Forelimb muscle (tissue), 1 donor: ENCODE measurements at regions not wholly inside any gene's neighbourhood (a gene's known extent, or its start where the extent isn't known, plus 50 kb on each side); places are given as distances from the start of the nearest gene placed in this dataset.
"Not testable (repeated sequence)": the region's sequence is repeated elsewhere in the genome, so short reads cannot be mapped to it uniquely, and the experiment has no call there.

ENCODE experiments used
- DNase-seq: peaks from one replicate; pipeline ENCODE4 v3.0.0-alpha.2; 2013; ENCODE audit warnings: low read depth

DNA sequence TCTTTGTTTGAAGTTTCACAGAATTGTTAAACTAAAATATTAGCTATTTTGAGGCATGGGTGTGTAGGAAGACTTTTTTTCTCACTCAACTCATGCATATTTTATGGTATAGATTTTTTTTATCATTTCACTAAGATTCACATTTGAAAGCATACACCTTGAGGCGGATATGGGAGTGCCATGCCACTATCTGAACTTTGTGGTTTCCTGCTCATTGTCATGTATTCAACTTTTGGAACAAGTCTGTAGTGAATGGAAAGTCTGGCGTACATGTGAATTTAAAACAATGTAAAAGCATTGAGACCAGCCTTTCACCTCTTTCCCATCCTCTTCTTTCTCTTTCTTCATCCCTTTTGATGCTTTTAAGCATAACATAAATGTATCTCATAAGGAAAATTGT lies 147.9 kb downstream of the TPBG start:
- no peak for DNase-seq

DNA sequence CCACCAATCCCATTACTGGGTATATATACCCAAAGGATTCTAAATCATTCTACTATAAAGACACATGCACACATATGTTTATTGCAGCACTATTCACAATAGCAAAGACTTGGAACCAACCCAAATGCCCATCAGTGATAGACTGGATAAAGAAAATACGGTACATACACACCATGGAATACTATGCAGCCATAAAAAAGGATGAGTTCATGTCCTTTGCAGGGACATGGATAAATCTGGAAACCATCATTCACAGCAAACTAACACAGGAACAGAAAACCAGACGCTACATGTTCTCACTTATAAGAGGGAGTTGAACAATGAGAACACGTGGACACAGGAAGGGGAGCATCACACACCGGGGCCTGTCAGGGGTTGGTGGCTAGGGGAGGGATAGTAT lies 154.3 kb downstream of the TPBG start:
- DNase-seq = not testable (repeated sequence)

DNA sequence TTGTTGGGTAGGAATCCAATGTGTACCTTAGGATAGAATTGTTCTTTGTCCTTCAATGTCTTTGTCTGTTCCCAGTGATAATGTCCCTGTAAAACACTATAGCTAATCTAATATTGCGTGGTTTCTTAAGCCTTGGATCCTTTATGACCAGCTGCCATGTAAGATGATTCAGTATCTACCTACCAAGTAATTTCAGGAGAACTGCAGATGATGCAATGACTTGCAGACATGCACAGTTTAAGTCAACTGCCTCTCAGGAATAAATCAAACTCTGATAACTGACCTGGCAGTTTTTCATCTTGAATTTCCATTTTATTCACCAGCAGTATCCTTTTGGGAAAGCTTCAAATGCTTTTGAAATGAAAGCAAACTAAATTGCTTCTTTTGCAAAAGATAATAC lies 157.8 kb downstream of the TPBG start:
- DNase-seq = no peak

DNA sequence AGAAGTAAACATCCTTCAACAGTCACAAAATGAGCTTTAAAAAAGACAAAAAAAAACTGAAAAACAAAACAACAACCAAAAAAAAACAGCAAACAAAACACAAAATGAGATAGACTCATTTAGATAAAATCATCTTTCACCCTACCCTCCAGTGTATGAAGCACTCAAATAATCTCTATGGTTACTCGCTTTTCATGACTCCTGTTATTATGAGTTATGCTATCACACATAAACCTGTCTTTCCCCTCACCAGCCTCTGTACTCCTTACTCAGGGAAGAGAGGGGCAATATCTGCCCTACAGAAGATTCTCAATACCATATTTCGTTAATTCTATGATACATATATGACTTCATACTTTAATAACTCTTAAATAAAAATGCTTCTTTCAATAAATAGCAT lies 158.2 kb downstream of the TPBG start:
- no peak for DNase-seq

DNA sequence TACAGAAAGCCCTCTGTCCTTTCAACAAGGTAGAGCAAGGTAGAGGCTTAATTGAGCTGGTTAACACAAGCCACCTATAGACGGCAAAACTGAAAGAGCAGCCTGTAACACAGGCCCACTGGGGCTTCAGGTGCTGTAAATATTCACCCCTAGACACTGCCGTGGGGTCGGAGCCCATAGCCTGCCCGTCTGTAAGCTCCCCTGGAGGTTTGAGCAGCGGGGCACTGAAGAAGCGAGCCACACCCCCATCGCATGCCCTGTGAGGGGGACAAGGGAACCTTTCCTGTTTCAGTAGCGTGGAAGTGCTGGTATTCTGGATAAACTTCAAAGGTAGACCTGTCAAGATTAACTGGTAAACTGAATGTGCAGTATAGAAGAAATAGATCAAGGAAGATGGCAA lies 160.4 kb downstream of the TPBG start:
- DNase-seq = no peak

DNA sequence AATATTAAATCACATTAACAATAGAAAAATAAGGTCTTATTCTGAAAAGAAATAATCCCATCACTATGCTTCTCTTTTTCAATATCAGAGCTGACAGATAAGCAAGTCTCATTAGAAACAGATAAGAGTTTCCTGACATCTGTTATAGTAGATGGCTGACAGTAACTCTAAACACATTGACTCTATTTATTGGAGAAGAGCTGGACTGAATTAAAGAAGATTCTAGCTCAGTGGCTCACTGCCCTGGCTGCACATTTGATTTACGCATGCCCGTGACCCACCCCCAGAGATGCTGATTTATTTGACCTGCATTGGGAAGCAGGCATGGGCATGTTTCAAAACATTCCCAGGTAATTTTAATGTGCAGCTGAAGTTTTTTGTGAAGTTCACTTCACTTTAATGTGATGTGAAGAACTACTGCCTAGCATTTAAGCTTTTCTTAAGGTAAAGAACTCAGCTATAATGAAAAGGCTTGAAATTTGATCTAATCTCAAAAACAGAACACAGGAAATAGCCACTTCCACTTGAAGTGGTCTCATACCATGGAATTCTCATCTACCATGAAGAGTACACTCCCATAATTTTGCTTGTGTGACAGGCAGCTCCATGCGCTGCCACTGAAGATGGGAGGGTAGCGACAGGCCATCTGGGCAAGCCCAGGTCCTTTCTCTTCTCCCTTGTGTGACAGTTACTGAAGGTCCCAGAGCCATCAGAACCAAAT lies 162.3 kb downstream of the TPBG start:
- no peak for DNase-seq

DNA sequence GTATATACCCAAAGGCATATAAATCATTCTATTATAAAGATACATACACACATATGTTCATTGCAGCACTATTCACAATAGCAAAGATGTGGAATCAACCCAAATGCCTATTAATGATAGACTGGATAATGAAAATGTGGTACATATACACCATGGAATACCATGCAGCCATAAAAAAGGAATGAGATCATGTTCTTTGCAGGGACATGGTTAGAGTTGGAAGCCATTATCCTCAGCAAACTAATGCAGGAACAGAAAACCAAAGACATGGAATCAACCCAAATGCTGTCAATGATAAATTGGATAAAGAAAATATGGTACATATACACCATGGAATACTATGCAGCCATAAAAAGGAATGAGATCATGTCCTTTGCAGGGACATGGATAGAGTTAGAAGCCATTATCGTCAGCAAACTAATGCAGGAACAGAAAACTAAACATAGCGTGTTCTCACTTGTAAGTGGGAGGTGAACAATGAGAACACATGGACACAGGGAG lies 166.4 kb downstream of the TPBG start:
- DNase-seq = not testable (repeated sequence)

DNA sequence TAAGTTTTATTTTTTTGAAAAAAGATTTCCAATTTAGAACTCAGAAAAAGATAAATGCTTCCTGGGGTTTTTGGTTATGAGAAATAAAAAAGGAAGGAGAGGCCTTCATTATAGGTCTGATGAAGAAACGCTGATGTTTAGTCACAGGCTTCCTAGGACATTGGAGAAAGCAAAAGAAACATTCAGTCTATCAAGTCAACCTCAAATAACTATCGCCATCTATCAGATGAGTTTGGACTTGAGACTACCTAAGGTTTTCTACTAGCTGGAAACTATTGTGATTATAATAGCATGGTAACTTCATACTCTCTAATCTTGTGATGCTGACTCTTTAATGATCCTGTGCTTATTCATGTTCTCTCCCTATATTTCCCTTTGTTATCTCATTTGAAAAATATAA lies 171.3 kb downstream of the TPBG start:
- DNase-seq = no peak

DNA sequence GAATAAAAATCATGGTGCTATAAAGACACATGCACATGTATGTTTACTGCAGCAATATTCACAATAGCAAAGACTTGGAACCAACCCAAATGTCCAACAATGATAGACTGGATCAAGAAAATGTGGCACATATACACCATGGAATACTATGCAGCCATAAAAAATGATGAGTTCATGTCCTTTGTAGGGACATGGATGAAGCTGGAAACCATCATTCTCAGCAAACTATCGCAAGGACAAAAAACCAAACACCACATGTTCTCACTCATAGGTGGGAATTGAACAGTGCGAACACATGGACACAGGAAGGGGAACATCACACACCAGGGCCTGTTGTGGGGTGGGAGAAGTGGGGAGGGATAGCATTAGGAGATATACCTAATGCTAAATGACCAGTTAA lies 185.9 kb downstream of the TPBG start:
- not testable (repeated sequence) for DNase-seq

DNA sequence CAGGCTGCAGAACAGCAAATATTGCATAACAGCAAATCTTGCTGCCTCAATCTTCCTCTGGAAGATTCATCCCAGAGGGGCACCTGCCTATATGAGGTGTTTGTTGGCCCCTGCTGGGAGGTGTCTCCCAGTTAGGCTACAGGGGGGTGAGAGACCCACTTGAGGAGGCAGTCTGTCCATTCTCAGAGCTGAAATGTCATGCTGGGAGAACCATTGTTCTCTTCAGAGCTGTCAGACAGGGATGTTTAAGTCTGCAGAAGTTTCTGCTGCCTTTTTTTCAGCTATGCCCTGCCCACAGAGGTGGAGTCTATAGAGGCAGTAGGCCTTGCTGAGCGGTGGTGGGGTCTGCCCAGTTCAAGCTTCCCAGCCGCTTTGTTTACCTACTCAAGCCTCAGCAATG lies 187.7 kb downstream of the TPBG start:
- not testable (repeated sequence) for DNase-seq

DNA sequence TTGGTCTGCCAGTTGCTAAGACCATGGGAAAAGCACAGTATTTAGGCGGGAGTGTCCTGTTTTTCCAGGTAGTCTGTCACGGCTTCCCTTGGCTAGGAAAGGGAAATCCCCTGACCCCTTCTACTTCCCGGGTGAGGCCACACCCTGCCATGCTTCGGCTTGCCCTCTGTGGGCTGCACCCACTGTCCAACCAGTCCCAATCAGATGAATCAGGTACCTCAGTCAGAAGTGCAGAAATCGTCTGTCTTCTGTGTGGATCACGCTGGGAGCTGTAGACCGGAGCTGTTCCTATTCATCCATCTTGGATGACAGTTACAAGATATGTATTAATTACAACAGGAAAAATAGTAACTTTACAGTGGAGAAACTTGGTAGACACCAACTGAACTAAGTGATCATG lies 188.2 kb downstream of the TPBG start:
- no peak for DNase-seq

DNA sequence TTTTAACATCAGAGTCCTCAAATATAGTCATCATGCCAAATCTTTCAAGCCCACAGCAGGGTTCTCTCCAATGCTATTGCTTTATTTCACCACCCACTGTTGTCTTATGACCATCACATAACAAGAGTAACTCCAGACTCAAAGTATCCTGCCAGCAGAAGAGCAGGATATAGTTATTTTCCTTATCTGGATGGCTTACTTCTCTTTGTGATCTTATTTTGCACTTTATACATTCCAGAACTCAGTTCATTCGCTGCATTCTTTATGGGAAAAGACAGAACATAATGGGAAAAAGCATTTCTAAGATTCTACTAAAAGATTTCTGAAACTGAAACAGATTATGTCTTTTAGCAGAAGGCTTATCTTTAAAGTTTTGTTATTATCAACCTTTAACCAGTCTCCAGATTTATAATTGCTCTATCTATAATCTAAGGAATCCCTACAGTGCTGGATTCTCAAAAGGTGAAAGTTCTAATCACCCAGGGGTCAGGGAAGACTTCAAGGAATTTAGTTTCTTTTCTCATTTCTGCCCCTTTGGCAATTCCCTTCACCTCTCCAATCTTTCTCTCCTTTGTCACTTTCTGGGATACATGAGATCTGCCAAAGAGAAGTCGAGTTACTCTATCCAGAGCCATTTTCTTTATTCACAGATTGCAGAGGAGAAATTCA lies 190.4 kb downstream of the TPBG start:
- DNase-seq = no peak

DNA sequence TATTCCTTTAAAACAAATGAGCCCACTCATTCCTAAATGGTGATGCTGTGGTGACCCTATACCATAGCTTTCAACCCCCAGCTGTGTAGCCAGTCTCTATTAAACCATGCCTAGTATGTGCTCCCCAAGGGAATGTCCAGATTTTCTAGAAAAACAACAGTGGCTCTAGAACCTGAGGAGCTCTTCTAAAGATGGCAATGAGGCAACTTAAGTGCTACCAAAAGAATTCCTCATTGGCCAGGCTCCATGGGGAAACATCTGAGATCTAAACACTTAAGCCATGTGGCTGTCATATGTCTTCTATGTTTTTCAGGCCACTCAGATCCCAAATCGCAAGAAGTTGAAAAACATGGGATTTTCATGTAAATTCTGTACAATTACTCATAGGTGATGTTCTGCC lies 191.0 kb downstream of the TPBG start:
- no peak for DNase-seq

DNA sequence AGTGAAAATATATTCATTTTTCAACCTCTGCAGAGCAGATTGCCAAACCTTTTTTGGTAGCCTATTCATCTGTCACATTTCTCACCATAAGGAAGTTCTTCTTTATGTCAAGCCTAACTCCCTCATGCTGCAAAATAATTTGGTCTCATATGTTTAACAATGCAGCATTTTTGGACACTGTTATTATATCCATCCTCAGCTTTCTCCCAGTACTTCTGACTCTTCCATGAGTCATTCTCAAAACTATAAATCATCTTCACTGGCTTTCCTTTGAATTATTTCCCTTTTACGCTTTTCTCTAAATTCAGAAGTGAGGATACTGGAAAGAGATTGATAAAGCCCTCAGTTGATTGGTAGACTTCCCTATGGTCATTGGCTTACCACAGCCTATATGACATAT lies 192.2 kb downstream of the TPBG start:
- no peak for DNase-seq

DNA sequence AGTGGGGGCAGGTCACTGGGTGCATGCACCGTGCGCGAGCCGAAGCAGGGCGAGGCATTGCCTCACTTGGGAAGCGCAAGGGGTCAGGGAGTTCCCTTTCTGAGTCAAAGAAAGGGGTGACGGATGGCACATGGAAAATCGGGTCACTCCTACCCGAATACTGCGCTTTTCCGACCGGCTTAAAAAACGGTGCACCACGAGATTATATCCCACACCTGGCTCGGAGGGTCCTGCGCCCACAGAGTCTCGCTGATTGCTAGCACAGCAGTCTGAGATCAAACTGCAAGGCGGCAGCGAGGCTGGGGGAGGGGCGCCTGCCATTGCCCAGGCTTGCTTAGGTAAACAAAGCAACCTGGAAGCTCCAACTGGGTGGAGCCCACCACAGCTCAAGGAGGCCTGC lies 194.9 kb downstream of the TPBG start:
- DNase-seq = not testable (repeated sequence)

DNA sequence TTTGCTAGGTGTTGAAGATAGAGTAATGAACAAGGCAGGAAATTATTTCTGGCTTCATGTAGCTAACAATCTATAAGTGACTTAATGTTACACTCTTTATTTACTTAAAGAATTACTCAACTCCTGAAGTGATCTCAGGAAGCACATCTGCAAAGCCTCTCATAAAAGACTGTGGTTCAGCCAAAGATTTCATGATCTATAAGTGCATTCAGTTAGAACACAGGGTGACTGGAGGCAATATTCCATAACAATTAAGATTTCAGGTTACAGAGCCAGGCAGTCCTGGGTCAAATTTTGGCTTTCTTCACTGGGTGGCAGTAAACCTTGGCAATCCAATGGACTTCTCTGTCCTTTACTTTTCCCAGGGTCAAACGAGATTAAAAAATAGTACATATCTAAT lies 204.0 kb downstream of the TPBG start:
- DNase-seq = no peak

DNA sequence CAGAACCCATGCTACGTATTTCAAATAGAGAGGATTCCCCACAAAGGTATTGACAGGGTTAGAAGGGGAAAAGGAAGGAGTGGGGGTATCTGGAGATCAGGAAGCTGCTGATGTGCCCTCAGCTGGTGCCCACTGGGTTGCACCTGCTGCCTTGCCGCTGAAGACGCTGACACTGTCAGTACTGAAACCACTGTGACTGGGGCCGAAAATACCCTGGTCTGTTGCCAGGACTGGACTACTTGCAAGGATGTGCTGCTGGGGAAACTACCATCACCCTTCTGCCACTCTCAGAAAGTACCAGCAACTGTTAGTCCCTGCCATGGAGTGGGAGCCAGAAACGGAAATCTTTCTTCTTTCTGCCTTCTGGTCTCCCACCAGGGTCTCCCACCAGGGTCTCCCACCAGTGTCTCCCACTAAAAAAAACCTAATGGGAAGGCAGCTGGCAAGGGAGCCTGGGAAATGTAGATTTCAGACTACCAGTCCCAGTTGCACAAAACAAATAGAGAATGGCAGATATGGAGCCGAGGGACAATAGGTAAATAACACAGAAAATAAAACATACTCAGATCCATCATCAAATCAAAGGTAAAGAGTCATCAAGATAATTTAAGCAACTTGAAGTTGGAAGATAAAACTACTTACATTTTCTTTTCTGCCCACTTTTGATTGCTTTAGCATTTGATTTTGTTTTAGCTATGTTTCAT lies 204.8 kb downstream of the TPBG start:
- DNase-seq = no peak

DNA sequence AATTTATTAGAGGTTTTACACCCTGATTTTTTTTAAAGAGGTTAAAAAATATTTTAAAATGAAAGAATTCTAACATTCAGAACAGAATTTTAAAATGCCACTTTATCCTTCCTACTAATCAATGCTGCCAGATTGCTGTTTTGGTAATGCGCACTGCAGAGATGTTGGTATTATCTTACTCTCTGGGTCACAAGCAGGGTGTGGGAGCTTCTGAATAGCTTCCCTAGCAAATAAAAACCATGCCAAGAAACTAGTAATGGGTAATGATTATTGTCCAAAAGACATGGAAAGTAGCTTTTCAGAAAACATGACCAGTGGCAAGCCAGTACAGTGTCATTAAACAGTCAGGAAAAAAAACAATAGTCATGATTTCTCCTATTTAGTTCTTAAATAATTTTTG lies 205.4 kb downstream of the TPBG start:
- DNase-seq = no peak

DNA sequence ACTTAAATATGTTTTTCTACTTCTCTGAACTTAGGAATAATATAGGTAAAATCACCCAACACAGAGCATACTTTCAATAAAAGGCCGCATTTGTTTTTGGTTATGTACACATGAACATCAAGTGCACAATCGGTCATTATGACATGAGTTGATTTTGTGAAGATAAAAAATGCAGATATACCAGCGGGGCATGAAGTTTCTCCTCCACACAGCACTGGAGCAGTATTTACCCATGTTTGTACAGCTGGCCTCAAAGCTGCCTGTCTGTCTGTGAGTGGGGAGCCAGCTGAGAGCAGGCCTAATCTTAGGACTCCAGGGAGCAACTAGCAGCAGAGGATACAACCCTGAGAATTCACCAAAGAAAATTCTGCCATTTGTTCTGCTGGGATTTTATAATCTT lies 206.5 kb downstream of the TPBG start:
- DNase-seq = no peak

DNA sequence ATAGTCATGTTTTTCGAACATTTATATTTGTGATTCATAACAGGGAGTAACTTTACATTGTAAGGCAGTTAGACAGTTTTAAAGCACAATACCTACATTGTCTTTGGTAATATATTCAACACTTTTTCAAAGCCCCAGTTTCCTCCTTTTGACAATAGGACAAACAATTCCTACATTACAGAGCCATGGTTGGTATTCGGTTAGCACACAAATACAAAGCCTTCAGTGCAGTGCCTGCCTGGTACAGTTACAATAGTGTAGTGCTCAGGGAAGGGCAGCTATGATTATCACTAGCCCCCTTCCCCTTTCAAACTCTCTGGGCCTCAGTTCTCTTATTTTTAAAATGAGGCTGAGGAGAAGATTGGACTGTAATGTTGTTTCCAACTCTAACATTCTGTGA lies 207.8 kb downstream of the TPBG start:
- no peak for DNase-seq

DNA sequence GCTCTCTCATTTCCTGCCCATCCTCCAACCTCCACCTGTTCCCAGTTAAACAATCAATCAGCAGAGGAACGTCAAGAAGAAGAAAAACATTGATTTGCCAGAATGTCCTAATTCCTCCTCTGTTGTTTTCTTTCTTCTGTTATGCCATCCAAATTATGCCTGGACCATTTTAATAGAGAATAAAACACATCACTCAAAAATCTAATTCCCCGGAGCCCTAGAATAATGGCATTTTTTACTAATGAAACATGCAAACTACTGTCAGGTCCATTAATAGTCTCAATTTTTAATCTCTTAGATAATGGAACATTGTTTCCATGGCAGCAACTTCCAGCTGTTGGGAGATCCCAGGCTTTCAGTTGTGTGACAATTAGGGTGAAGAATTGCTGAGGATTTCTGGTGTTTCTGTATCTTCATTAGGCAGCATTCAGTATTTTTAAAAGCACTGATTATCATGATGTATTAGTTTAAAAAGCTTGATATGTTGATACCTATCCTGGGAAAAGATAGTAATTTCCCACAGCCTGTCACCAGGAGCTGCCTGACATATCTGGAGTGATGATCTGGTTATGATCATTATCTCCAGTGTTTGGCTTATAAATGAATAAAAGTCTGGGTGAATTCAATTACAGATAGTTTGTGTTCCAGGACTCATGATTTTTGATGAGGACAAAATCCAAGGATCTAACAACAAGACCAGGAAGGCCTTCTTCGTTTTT lies 209.8 kb downstream of the TPBG start:
- DNase-seq = no peak

DNA sequence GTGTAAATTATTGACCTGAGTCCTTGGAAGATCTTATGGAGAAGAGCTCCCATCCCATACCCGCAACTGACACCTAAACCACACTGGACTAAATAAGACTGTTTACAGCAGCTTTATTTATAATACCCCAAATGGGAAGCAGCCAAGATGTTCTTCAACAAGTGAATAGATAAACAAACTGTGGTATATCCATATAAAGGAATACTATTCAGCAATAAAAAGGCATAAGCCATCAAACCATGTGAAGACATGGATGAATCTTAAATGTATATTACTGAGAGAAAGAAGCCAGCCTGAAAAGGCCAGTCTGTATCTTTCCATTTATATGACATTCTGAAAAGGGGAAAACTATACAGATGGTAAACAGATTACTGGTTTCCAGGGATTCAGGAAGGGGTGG lies 212.7 kb downstream of the TPBG start:
- no peak for DNase-seq
